MCF 10A (cell line): ENCODE measurements at regions not wholly inside any gene's neighbourhood (a gene's known extent, or its start where the extent isn't known, plus 50 kb on each side); places are given as distances from the start of the nearest gene placed in this dataset.

ENCODE experiments used
- BruUV-seq: library from RNA; stranded (reverse); fragments of 400-500 nt; replicated peaks from 2 replicates; lab custom pipeline; 2021; lab: Mats Ljungman, UMichigan
- CTCF ChIA-PET: fragments of 300-600 bp; sonication (Branson Sonifier 250); formaldehyde crosslinking; extraction: SDS; loops from one replicate; lab custom pipeline; 2021; ENCODE audit warnings: antibody characterized with exemption, inconsistent platforms; lab: Yijun Ruan, JAX
- POLR2A ChIA-PET: fragments of 300-600, 350-650 bp; sonication (Branson Sonifier 250); formaldehyde crosslinking; extraction: SDS; loops from one replicate; lab custom pipeline; 2020; ENCODE audit warnings: antibody characterized with exemption, inconsistent platforms; lab: Yijun Ruan, JAX
- DNase-seq: peaks from one replicate; pipeline ENCODE4 v3.0.0-alpha.2; 2018; ENCODE audit not compliant: unreplicated experiment
- H3K27ac Mint-ChIP-seq: one replicate; pipeline ENCODE4 v1.8.0; 2022; ENCODE audit warnings: mild to moderate bottlenecking, low read depth, mixed read lengths; ENCODE audit not compliant: unreplicated experiment
- H3K27me3 Mint-ChIP-seq: one replicate; pipeline ENCODE4 v1.8.0; 2022; ENCODE audit warnings: mixed read lengths; ENCODE audit not compliant: insufficient read depth, unreplicated experiment
- H3K36me3 Mint-ChIP-seq: one replicate; pipeline ENCODE4 v1.8.0; 2022; ENCODE audit warnings: mild to moderate bottlenecking, moderate library complexity, mixed read lengths; ENCODE audit not compliant: insufficient read depth, unreplicated experiment
- H3K4me1 Mint-ChIP-seq: one replicate; pipeline ENCODE4 v1.8.0; 2022; ENCODE audit warnings: mixed read lengths; ENCODE audit not compliant: insufficient read depth, unreplicated experiment
- H3K4me3 Mint-ChIP-seq: one replicate; pipeline ENCODE4 v1.8.0; 2022; ENCODE audit warnings: mild to moderate bottlenecking, moderate library complexity, mixed read lengths; ENCODE audit not compliant: unreplicated experiment
- H3K9me3 Mint-ChIP-seq: one replicate; pipeline ENCODE4 v1.8.0; 2022; ENCODE audit warnings: mixed read lengths; ENCODE audit not compliant: unreplicated experiment
- CTCF ChIP-seq: fragments of 200-600 bp; IDR thresholded peaks from one replicate; pipeline ENCODE4 v1.8.0; 2022; ENCODE audit warnings: antibody characterized with exemption, mild to moderate bottlenecking; ENCODE audit not compliant: unreplicated experiment
- intact Hi-C: fragments of 100-400 bp; cut with micrococcal nuclease; formaldehyde crosslinking; loops from 2 replicates; pipeline ENCODE4 v1.14.1; 2022

- no peak for TF ChIP-seq CTCF
- intact Hi-C loops = loop anchor here (2.0 kb wide), 1 partner anchor 454 kb away; the partner anchor contains the start of gene THBS1
- peak overlapping the region; percentile 81 for H3K27ac Mint-ChIP-seq
These were observed 453.6 kb upstream of the THBS1 start for GRCh38 chr15:39127151-39127790.

GRCh38 chr15:39127925-39128617 is 452.8 kb upstream of the THBS1 start:
- Mint-ChIP-seq H3K4me1 (peaks cover 26% of the 10 kb centered on the region), H3K4me3 (no peak overlapping the region), H3K36me3 (peaks cover 4% of the 10 kb centered on the region), H3K27ac (peak overlapping the region; percentile 81), H3K27me3 (no peaks in the 10 kb centered on the region), H3K9me3 (no peaks in the 10 kb centered on the region)
- POLR2A ChIA-PET = no interaction called here
- TF ChIP-seq CTCF = no peak
- intact Hi-C loops = loop anchor here (2.0 kb wide), 1 partner anchor 453 kb away; the partner anchor contains the start of gene THBS1
- BruUV-seq = no TSS peak
- DNase-seq = peak; percentile 80
- CTCF ChIA-PET = interaction anchor here (0.6 kb wide), 1 partner anchor 102 kb away, joined by 3 read pairs; no protein-coding TSS in a partner anchor

More at GRCh38 chr15:39127151-39127790, 453.6 kb upstream of the THBS1 start:
- peaks cover 26% of the 10 kb centered on the region for H3K4me1 Mint-ChIP-seq
- BruUV-seq = no TSS peak
- ChIA-PET CTCF (no interaction called here), POLR2A (no interaction called here)
- no peak for DNase-seq
- H3K36me3 Mint-ChIP-seq = peaks cover 4% of the 10 kb centered on the region
- no peaks in the 10 kb centered on the region for H3K9me3 Mint-ChIP-seq
- no peak overlapping the region for H3K4me3 Mint-ChIP-seq
- H3K27me3 Mint-ChIP-seq = no peaks in the 10 kb centered on the region

GRCh38 chr15:39128746-39129145 is 452.1 kb upstream of the THBS1 start:
- H3K27me3 Mint-ChIP-seq = no peaks in the 10 kb centered on the region
- no peaks in the 10 kb centered on the region for H3K9me3 Mint-ChIP-seq
- TF ChIP-seq CTCF = no peak
- H3K36me3 Mint-ChIP-seq = peaks cover 4% of the 10 kb centered on the region
- ChIA-PET POLR2A (no interaction called here), CTCF (interaction anchor here (0.6 kb wide), 2 partner anchors 65 to 103 kb away, joined by 3 to 4 read pairs; no protein-coding TSS in a partner anchor)
- no TSS peak for BruUV-seq
- H3K27ac Mint-ChIP-seq = peak overlapping the region; percentile 21
- H3K4me3 Mint-ChIP-seq = no peak overlapping the region
- intact Hi-C loops = no loop called here
- no peak for DNase-seq
- H3K4me1 Mint-ChIP-seq = peaks cover 24% of the 10 kb centered on the region
